GM19023 (cell line): ENCODE measurements at regions not wholly inside any gene's neighbourhood (a gene's known extent, or its start where the extent isn't known, plus 50 kb on each side); places are given as distances from the start of the nearest gene placed in this dataset.
"Not testable (repeated sequence)": the region's sequence is repeated elsewhere in the genome, so short reads cannot be mapped to it uniquely, and the experiment has no call there.

Experiments used
- ATAC-seq: cut with Tn5 transposase; IDR thresholded peaks from one replicate; pipeline ENCODE4 v1.9.1; 2021; ENCODE audit warnings: mild to moderate bottlenecking, moderate library complexity; ENCODE audit not compliant: unreplicated experiment

DNA sequence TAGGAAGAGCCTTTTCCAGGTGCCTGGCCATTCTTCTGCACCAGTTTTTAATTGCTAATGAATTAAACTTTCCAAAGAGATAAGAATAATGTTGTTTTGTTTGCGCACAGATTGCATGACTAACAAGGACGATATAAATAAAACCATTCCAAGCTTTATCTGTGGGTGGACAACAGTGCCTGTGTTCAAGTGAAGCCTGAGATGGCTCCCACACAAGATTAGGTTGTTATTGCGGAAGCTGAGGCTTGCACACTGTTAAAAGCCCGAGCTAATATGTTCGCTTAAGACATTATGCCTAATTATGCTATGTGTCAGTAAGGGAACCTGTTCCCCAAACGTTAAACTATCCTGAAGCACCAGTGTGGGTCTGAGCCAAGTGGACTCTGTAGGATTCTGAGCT, 58.5 kb upstream of the NBPF11 start:
- ATAC-seq: not testable (repeated sequence)

- not testable (repeated sequence) for ATAC-seq
Observed at GRCh38 chr1:148210166-148210565, 58.1 kb upstream of the NBPF11 start.

DNA sequence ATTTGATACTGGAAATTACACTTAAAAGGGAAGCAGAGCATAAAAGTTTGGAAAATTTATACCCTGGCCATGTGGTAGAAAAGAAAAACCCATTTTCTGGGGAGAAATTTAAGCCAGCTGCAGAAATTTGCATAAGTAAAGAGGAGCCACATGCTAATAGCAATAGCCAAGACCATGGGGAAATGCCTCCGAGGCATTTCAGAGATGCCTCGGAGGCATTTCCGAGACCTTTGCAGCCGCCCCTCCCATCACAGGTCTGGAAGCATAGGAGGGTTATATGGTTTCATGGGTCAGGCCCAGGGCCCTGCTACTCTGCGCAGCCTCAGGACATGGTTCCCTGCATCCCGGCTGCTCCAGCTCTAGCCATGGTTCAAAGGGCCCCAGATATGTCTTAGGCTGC, 49.9 kb upstream of the NBPF11 start:
- not testable (repeated sequence) for ATAC-seq
